ENCODE measurements at regions not wholly inside any gene's neighbourhood (a gene's known extent, or its start where the extent isn't known, plus 50 kb on each side); places are given as distances from the start of the nearest gene placed in this dataset.

DNA sequence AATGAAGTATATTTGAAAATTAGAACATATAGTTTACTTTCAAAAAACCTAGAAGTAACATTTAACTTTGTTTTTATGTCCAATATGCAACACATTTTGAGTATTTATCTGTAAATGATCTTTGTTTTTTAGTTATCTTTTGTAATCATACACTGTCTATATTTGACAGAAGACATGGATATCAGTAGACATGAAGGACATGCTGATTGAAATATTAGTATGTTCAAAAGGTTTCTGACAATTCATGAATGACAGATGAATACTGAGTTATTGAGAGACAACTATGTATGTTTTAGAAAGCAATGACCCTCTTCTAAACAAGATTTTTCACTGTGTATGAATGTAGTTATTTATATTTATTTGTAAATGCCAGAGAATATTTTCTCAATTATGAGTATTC is 215.6 kb upstream of the TMEFF2 start:
- no peak for TF ChIP-seq EZH2 (IDR thresholded peaks at IDR 0.05; ENCODE audit: insufficient read depth, low read length)
- TF ChIP-seq, protein P1, sequence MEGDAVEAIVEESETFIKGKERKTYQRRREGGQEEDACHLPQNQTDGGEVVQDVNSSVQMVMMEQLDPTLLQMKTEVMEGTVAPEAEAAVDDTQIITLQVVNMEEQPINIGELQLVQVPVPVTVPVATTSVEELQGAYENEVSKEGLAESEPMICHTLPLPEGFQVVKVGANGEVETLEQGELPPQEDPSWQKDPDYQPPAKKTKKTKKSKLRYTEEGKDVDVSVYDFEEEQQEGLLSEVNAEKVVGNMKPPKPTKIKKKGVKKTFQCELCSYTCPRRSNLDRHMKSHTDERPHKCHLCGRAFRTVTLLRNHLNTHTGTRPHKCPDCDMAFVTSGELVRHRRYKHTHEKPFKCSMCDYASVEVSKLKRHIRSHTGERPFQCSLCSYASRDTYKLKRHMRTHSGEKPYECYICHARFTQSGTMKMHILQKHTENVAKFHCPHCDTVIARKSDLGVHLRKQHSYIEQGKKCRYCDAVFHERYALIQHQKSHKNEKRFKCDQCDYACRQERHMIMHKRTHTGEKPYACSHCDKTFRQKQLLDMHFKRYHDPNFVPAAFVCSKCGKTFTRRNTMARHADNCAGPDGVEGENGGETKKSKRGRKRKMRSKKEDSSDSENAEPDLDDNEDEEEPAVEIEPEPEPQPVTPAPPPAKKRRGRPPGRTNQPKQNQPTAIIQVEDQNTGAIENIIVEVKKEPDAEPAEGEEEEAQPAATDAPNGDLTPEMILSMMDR (IDR thresholded peaks at IDR 0.05; ENCODE audit: insufficient read depth, low read depth, low read length) = no peak
